Stomach smooth muscle (tissue), 2 donors: ENCODE measurements at regions not wholly inside any gene's neighbourhood (a gene's known extent, or its start where the extent isn't known, plus 50 kb on each side); places are given as distances from the start of the nearest gene placed in this dataset.

Experiments
- H3K27ac ChIP-seq: one replicate; pipeline ENCODE4 v1.7.0; 2013; ENCODE audit warnings: mild to moderate bottlenecking, low read length, inconsistent platforms
- H3K27me3 ChIP-seq, 2 donors: one replicate each; pipeline ENCODE4 v1.7.0; 2013; ENCODE audit warnings: low read length in 2 of 2; ENCODE audit not compliant: insufficient read depth in 2 of 2, control insufficient read depth in 1 of 2
- H3K36me3 ChIP-seq, 2 donors: one replicate each; pipeline ENCODE4 v1.7.0; 2013; ENCODE audit warnings: low read length in 2 of 2; ENCODE audit not compliant: control insufficient read depth in 2 of 2, insufficient read depth in 2 of 2
- H3K4me1 ChIP-seq: one replicate; pipeline ENCODE4 v1.7.0; 2013; ENCODE audit warnings: low read length; ENCODE audit not compliant: control insufficient read depth, insufficient read depth
- H3K4me3 ChIP-seq, 2 donors: one replicate each; pipeline ENCODE4 v1.7.0; 2013; ENCODE audit warnings: low read length in 2 of 2
- H3K9ac ChIP-seq, 2 donors: one replicate each; pipeline ENCODE4 v1.7.0; 2013; ENCODE audit warnings: low read length in 2 of 2, mild to moderate bottlenecking in 1 of 2
- H3K9me3 ChIP-seq, 2 donors: one replicate each; pipeline ENCODE4 v1.7.0; 2013; ENCODE audit warnings: low read length in 2 of 2; ENCODE audit not compliant: control insufficient read depth in 2 of 2
- donor health status: healthy.
- donor health status: Pancreatic carcinoma.

DNA sequence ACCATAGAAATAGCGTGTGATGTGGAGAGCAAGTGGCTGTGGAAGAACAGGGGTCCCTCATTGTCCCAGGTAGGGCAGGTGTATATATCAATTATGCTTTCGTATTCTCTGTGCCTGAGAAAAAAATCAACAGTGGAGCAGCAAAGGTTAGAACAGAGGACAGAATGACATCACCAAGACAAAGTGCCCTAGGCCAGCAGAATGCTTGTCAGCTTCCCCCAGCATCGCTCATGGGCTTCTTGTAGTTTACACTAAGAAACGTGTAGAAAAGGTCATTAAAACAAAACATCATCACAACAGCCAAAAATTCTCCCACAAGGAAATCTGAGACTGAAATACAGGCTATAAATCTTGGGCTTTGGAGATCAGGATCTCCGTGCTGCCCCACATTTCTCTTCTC, 288.0 kb downstream of the TDRD15 start:
- Histone ChIP-seq H3K9me3 (no peaks in the 10 kb centered on the region), H3K4me3 (no peak overlapping the region), H3K27me3 (no peaks in the 10 kb centered on the region)

GRCh38 chr2:21412944-21413443, 289.2 kb downstream of the TDRD15 start:
- Histone ChIP-seq H3K4me3 (no peak overlapping the region), H3K27me3 (no peaks in the 10 kb centered on the region), H3K9me3 (no peaks in the 10 kb centered on the region), H3K27ac (no peak overlapping the region), H3K36me3 (no peaks in the 10 kb centered on the region), H3K9ac (no peak overlapping the region), H3K4me1 (peaks cover 3% of the 10 kb centered on the region)

More for the DNA sequence above, 288.0 kb downstream of the TDRD15 start:
- Histone ChIP-seq H3K9ac (no peak overlapping the region), H3K36me3 (no peaks in the 10 kb centered on the region), H3K27ac (no peak overlapping the region), H3K4me1 (peaks cover 3% of the 10 kb centered on the region)

GRCh38 chr2:21415234-21415633, 291.5 kb downstream of the TDRD15 start:
- Histone ChIP-seq H3K27me3 (no peaks in the 10 kb centered on the region), H3K4me3 (no peak overlapping the region), H3K9me3 (no peaks in the 10 kb centered on the region), H3K36me3 (no peaks in the 10 kb centered on the region), H3K4me1 (peaks cover 3% of the 10 kb centered on the region), H3K9ac (no peak overlapping the region), H3K27ac (no peak overlapping the region)

DNA sequence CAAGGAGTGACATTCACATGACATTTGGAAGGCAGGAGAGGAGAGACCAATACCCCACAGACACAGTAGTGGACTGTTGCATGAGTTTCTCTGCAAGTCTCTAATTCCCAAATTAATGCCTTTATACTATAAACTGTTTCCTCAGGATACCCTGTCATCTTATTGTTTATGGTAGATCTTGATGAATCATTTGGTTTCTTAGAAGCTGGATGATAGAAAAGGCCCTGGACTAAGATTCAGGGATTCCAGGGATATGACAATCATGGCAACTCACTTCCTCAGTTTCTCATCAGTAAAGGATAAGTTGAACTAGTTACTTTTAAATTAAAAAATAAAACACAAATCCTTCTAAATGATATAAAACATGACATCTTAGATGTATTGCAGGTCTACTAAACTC, 292.5 kb downstream of the TDRD15 start:
- H3K27me3 ChIP-seq: no peaks in the 10 kb centered on the region
- H3K4me3 ChIP-seq: no peak overlapping the region
- H3K36me3 ChIP-seq: no peaks in the 10 kb centered on the region
- no peak overlapping the region for H3K9ac ChIP-seq
- no peak overlapping the region for H3K27ac ChIP-seq
- peaks cover 3% of the 10 kb centered on the region for H3K4me1 ChIP-seq
- H3K9me3 ChIP-seq: no peaks in the 10 kb centered on the region

DNA sequence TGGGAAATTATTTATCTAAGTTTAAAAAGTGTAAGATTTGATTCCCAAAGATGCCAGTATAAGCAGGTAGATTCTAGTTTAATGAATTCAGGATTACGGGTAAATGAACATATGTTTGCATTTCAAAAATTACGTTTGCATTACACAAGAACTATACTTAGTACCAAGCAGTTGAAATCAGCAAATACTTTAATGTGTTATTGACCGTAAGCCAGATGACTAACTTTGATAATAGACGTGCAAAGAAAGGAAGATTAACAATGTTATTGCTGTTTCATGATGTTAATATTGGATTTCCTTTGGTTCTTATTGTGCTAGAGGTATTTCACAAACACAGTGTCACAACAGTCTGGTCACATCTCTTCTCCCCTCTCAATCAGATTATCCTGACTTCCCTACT, 294.7 kb downstream of the TDRD15 start:
- H3K9ac ChIP-seq: no peak overlapping the region
- no peak overlapping the region for H3K27ac ChIP-seq
- H3K27me3 ChIP-seq: no peaks in the 10 kb centered on the region
- no peaks in the 10 kb centered on the region for H3K36me3 ChIP-seq
- no peak overlapping the region for H3K4me3 ChIP-seq
- peaks cover 3 to 4% of the 10 kb centered on the region in 2 donors for H3K9me3 ChIP-seq
- H3K4me1 ChIP-seq: no peaks in the 10 kb centered on the region

DNA sequence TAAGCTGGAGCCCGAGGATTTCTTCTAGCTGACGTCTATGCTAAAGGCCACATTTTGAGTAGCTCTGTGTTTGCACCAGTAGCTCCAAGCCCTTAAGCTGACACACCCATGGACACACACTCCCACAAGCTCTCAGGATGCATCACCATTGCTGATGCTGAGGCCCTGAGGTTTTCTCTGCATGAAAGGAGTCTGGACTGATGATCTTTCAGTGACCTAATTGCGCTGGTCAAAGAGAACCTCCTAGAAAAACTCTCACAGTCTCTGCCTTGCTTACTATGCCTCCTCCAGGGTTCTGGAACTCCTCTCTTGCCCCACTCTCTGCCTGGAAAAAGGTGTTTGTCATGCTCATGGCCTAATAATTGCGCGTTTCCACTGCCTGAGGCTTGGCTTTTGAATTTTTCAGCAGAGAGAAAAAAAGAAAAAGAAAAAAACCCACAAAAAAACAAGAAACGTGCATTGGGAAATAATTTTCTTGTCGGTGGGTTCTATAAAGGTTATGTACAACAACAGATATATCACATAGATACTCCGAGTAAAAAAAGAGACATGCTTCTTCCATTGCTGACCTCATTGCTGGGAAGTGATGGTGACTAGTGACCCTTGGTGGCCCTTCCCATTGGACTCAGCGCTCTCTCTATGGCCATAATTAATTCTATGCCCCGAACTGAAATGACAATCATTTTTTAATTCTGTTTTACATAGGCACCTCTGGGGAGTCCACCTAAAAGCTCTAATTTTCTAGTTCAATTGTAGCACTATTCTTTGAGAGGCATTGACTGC, 297.0 kb downstream of the TDRD15 start:
- Histone ChIP-seq H3K9me3 (peaks cover 3 to 4% of the 10 kb centered on the region in 2 donors), H3K4me1 (peaks cover 2% of the 10 kb centered on the region), H3K4me3 (no peak overlapping the region), H3K36me3 (no peaks in the 10 kb centered on the region), H3K9ac (no peak overlapping the region), H3K27ac (no peak overlapping the region), H3K27me3 (no peaks in the 10 kb centered on the region)

DNA sequence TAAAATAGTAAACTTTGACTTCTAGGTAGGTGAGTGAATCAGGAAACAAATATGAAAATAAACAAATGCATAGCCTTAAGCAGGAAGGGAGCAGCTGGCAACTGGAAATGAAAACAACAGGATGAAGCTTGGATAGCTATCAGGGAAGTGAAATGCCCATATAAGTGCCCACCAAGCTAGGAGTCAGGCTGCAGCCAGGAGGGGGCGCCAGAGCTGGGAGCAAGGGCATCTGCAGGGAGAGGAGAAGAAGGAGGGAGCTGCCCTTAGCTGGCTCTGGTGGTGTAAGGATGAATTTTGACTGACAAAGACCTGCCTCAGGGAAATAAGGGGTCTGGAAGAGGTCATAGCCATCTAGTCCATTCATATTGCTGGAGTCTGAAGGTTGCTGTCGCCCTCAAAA, 298.3 kb downstream of the TDRD15 start:
- no peak overlapping the region for H3K9ac ChIP-seq
- no peaks in the 10 kb centered on the region for H3K36me3 ChIP-seq
- H3K9me3 ChIP-seq: peaks cover 3 to 4% of the 10 kb centered on the region in 2 donors
- H3K27ac ChIP-seq: no peak overlapping the region
- peaks cover 2% of the 10 kb centered on the region for H3K4me1 ChIP-seq
- H3K27me3 ChIP-seq: no peaks in the 10 kb centered on the region
- no peak overlapping the region for H3K4me3 ChIP-seq

GRCh38 chr2:21422724-21423522, 299.2 kb downstream of the TDRD15 start:
- no peak overlapping the region for H3K27ac ChIP-seq
- H3K27me3 ChIP-seq: no peaks in the 10 kb centered on the region
- no peak overlapping the region for H3K9ac ChIP-seq
- H3K4me1 ChIP-seq: peaks cover 2% of the 10 kb centered on the region
- H3K9me3 ChIP-seq: peaks cover 3 to 4% of the 10 kb centered on the region in 2 donors
- H3K4me3 ChIP-seq: no peak overlapping the region
- H3K36me3 ChIP-seq: no peaks in the 10 kb centered on the region

DNA sequence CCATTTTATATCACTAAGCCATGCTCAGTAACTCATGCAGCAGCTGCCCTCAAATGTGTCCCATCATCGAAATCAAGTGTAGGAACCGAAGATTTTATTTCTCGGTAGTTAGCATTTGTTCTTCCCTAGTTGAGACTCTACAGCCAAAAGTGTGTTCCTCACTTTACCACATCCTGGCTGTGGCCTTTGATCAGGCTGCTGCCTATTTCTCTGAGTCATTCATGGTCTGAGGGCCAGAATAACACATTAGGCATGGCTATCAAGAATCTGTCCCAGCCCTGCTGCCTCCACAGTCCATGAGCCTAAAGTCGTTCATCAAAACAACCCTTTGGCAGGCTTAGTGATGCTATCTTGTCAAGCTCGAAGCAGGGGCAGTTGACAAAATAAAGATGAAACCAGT, 300.1 kb downstream of the TDRD15 start:
- H3K4me3 ChIP-seq: no peak overlapping the region
- H3K27me3 ChIP-seq: no peaks in the 10 kb centered on the region
- H3K4me1 ChIP-seq: peaks cover 2% of the 10 kb centered on the region
- no peak overlapping the region for H3K27ac ChIP-seq
- no peaks in the 10 kb centered on the region for H3K36me3 ChIP-seq
- no peak overlapping the region for H3K9ac ChIP-seq
- peaks cover 3 to 4% of the 10 kb centered on the region in 2 donors for H3K9me3 ChIP-seq

DNA sequence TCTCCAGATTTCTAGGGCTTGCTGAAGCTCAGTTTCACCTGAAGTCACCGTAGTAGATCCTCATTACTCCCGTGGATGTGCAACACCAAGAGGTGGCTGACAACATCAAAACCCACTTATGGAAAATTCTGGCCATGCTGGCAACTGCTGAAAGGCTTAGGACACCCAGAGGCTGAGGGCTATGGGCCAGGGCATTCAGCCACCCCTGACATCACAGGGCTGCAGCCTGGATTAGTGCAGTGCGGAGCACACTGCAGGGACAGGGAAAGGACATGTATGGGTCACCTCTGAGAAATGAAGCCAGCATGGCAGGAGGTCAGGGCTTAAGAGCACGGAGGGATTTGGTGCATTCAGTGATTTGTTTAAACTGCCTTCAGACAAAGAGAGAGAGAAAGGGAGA, 300.6 kb downstream of the TDRD15 start:
- Histone ChIP-seq H3K36me3 (no peaks in the 10 kb centered on the region), H3K27ac (no peak overlapping the region), H3K27me3 (no peaks in the 10 kb centered on the region), H3K4me3 (no peak overlapping the region), H3K9me3 (peaks cover 3 to 4% of the 10 kb centered on the region in 2 donors), H3K9ac (no peak overlapping the region), H3K4me1 (peaks cover 2% of the 10 kb centered on the region)
